T-helper 1 cell treated with Interleukin-12 subunit alpha and Interleukin-12 subunit beta and Interleukin-4 antibody, amounts not matched to agents 30 ng/mL and 1 ng/mL, for 36 hours (primary cell): ENCODE measurements at regions not wholly inside any gene's neighbourhood (a gene's known extent, or its start where the extent isn't known, plus 50 kb on each side); places are given as distances from the start of the nearest gene placed in this dataset.

Experiments
- intact Hi-C: fragments of 100-400 bp; cut with micrococcal nuclease; formaldehyde crosslinking; loops from one replicate; pipeline ENCODE4 v1.15.1; 2024

GRCh38 chr21:29228306-29228705 is 70.4 kb upstream of the BACH1 start:
- intact Hi-C loops: no loop called here

GRCh38 chr21:29230551-29231261 is 68.0 kb upstream of the BACH1 start:
- intact Hi-C loops: loop anchor here (5.0 kb wide), 1 partner anchor 138 kb away; no protein-coding TSS in a partner anchor

- intact Hi-C loops: loop anchor here (5.0 kb wide), 1 partner anchor 140 kb away; no protein-coding TSS in a partner anchor
Observed at GRCh38 chr21:29231756-29232529, 66.8 kb upstream of the BACH1 start.

- intact Hi-C loops: loop anchor here (1.0 to 5.0 kb wide), 3 partner anchors 13 to 140 kb away; no protein-coding TSS in a partner anchor
Observed at GRCh38 chr21:29232530-29233255, 66.0 kb upstream of the BACH1 start.

GRCh38 chr21:29233256-29233546 is 65.5 kb upstream of the BACH1 start:
- intact Hi-C loops: loop anchor here (1.0 to 5.0 kb wide), 3 partner anchors 12 to 141 kb away; no protein-coding TSS in a partner anchor

GRCh38 chr21:29233611-29234540 is 64.8 kb upstream of the BACH1 start:
- intact Hi-C loops: loop anchor here (1.0 to 5.0 kb wide), 3 partner anchors 11 to 142 kb away; no protein-coding TSS in a partner anchor

- intact Hi-C loops: no loop called here
Observed at GRCh38 chr21:29235714-29236197, 63.0 kb upstream of the BACH1 start.

GRCh38 chr21:29236201-29236600 is 62.5 kb upstream of the BACH1 start:
- intact Hi-C loops: no loop called here

- intact Hi-C loops: no loop called here
Observed at GRCh38 chr21:29237110-29238052, 61.3 kb upstream of the BACH1 start.

GRCh38 chr21:29238053-29238966 is 60.4 kb upstream of the BACH1 start:
- intact Hi-C loops: no loop called here

- intact Hi-C loops: no loop called here
Observed at GRCh38 chr21:29238967-29239290, 59.8 kb upstream of the BACH1 start.

GRCh38 chr21:29240136-29240535 is 58.6 kb upstream of the BACH1 start:
- intact Hi-C loops: no loop called here

GRCh38 chr21:29242201-29242600 is 56.5 kb upstream of the BACH1 start:
- intact Hi-C loops: no loop called here

- intact Hi-C loops: no loop called here
Observed at GRCh38 chr21:29243188-29243587, 55.5 kb upstream of the BACH1 start.

- intact Hi-C loops: loop anchor here (1.0 kb wide), 3 partner anchors 12 to 53 kb away; partner anchors contain the start of gene BACH1
Observed at GRCh38 chr21:29245104-29245643, 53.5 kb upstream of the BACH1 start.

- intact Hi-C loops: loop anchor here (1.0 kb wide), 3 partner anchors 13 to 52 kb away; partner anchors contain the start of gene BACH1
Observed at GRCh38 chr21:29245863-29246262, 52.9 kb upstream of the BACH1 start.

- intact Hi-C loops: no loop called here
Observed at GRCh38 chr21:29246614-29247013, 52.1 kb upstream of the BACH1 start.

- intact Hi-C loops: no loop called here
Observed at GRCh38 chr21:29248124-29248523, 50.6 kb upstream of the BACH1 start.
